ENCODE measurements at regions not wholly inside any gene's neighbourhood (a gene's known extent, or its start where the extent isn't known, plus 50 kb on each side); places are given as distances from the start of the nearest gene placed in this dataset.

DNA sequence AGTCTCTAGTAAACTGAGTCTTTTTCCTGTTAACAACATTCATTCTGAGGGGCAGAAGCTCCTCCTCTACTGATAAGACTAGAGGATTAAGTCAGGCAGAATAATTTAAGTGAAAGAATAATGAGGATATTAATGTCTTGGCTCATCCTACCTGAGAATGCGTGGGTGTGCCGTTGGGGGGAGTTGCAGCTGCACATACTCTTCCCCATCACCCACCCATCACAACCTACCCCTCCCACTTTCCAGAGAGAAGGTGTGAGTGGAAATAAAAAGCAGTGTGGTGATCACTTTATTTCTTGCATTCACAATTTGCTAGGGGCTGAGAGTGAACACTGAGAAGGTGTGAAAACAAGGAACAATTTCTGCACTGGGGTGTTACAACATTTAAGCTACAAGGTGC is 146.8 kb upstream of the MAGI3 start:
- CTCF ChIA-PET, result no interaction called here
- DNase-seq (ENCODE audit: low read depth, low spot score), result no peak

DNA sequence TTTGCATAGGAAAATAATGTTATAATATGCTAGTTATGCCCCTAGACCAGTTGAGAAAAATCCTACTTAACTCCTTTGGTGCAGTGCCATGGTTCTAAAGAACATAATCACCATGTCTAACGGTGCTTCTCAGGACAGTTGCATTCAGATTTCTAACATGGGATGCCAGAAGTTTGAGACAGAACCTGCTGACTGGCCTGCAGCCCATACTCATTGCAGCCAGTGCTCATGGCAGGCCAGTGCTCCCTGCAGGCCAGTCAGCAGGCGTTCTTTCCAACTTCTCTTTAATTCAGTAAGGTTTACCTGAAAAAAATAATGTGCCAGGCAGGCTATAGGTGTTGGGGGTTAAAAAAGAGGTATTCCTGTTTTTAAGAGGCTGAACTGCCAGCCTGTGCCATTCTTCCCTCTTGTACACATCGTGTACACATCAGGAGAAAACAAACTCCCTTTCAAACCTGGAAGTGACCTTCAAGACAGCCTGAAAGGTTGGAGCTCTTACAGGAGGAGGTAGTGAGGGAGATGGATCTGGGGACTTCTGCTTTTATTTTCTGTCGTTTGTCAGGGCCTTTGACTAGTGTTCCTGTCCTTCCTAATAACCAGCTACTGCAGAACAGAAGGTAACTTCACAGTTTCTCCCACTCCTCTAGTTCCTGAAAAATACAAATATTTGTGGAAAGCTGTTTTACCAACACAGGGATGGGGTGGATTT is 146.0 kb upstream of the MAGI3 start:
- DNase-seq (ENCODE audit: low read depth, low spot score), result no peak
- ChIA-PET CTCF (no interaction called here), POLR2A (no interaction called here)
- no peak overlapping the region for H3K4me3 ChIP-seq (ENCODE audit: low read depth, low read length)
- TF ChIP-seq, protein P1, sequence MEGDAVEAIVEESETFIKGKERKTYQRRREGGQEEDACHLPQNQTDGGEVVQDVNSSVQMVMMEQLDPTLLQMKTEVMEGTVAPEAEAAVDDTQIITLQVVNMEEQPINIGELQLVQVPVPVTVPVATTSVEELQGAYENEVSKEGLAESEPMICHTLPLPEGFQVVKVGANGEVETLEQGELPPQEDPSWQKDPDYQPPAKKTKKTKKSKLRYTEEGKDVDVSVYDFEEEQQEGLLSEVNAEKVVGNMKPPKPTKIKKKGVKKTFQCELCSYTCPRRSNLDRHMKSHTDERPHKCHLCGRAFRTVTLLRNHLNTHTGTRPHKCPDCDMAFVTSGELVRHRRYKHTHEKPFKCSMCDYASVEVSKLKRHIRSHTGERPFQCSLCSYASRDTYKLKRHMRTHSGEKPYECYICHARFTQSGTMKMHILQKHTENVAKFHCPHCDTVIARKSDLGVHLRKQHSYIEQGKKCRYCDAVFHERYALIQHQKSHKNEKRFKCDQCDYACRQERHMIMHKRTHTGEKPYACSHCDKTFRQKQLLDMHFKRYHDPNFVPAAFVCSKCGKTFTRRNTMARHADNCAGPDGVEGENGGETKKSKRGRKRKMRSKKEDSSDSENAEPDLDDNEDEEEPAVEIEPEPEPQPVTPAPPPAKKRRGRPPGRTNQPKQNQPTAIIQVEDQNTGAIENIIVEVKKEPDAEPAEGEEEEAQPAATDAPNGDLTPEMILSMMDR (IDR thresholded peaks at IDR 0.05; ENCODE audit: insufficient read depth, low read length, missing control alignments), result no peak

More for the DNA sequence above, 146.8 kb upstream of the MAGI3 start:
- TF ChIP-seq, protein P1 (IDR thresholded peaks at IDR 0.05; ENCODE audit: insufficient read depth, low read length, missing control alignments), result no peak
- POLR2A ChIA-PET, result no interaction called here
- no peak overlapping the region for H3K4me3 ChIP-seq (ENCODE audit: low read depth, low read length)

DNA sequence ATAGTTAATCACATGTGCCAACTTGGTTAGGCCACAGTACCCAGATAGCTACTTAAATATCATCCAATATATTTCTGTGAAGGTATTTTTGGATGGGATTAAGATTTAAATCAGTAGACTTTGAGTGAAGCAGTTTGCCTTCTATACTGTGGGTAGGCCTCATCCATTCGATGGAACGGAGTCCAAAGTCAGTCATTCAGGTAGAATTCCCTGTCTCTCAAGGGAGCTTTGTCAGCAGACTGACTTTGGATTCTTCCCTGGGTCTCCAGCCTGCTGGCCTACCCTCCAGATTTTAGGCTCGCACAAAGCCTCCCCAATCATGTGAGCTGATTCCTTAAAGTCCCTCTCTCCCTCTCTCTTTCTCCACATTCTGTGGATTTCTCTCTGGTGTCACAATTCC is 145.1 kb upstream of the MAGI3 start:
- ChIA-PET CTCF (no interaction called here), POLR2A (no interaction called here)
- DNase-seq (ENCODE audit: low read depth, low spot score), result no peak
- TF ChIP-seq, protein P1 (IDR thresholded peaks at IDR 0.05; ENCODE audit: insufficient read depth, low read length, missing control alignments), result no peak
- no peak overlapping the region for H3K4me3 ChIP-seq (ENCODE audit: low read depth, low read length)

DNA sequence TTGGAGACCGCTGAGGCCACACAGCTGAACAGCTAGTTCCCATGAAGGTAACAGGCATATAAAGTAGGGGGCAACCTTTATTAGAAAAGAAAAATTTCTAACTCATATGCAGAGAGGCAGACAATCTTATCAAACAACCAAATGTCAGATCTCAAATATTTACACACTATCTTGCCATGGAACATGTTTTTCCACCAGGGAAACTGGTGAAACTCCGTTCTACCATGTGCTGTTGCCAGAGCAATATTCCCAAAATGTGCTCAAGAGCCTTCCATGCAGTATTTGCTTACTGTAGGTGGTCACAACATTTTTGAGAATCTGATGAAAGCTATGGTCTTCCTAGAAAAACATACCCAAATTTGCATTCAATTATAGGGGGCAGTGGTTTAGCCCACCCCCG is 143.4 kb upstream of the MAGI3 start:
- no peak for DNase-seq (ENCODE audit: low read depth, low spot score)
- H3K4me3 ChIP-seq (ENCODE audit: low read depth, low read length), result no peak overlapping the region
- TF ChIP-seq, protein P1 (IDR thresholded peaks at IDR 0.05; ENCODE audit: insufficient read depth, low read length, missing control alignments), result no peak
- CTCF ChIA-PET, result no interaction called here
- POLR2A ChIA-PET, result no interaction called here

DNA sequence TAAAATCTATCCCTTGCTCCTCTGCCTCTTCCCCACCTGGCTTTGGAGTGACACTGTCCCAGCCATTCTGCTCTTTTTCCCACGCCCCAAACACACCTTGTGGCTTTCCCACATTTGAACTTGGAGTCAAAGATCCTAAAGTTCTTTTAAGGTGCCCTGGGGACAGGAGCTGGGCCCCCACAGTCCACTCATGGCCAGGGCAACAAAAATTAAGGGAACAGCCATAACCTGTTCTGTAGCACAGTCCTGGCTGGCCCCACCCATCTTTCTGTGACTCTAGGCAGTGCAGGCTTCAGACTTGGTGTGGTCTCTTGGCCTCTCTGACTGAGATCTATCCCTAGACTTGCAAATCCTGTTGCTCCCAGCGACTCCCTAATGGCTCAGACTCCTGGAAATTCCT is 143.0 kb upstream of the MAGI3 start:
- no peak for DNase-seq (ENCODE audit: low read depth, low spot score)
- CTCF ChIA-PET, result no interaction called here
- POLR2A ChIA-PET, result no interaction called here
- H3K4me3 ChIP-seq (ENCODE audit: low read depth, low read length), result no peak overlapping the region
- TF ChIP-seq, protein P1 (IDR thresholded peaks at IDR 0.05; ENCODE audit: insufficient read depth, low read length, missing control alignments), result no peak

DNA sequence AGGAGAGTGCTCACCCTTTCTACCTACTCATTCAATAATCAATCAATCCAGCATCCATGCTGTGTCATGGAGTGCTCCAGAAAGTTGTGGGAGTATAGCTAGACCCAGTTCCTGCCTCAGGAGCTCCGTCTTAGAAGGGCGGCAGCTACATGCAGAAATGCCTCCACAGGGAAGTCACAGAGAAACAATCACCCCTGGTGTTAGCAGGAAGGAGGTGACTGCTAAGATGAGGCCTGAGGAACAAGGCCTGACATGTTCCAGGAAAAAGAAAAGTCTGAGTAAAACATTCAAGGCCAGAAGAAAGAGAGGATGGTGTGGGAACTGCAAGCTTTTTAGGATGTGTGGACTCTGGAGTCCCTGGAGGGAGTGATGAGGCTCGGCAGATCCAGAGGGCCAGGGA is 142.5 kb upstream of the MAGI3 start:
- ChIA-PET POLR2A (no interaction called here), CTCF (no interaction called here)
- no peak overlapping the region for H3K4me3 ChIP-seq (ENCODE audit: low read depth, low read length)
- TF ChIP-seq, protein P1 (IDR thresholded peaks at IDR 0.05; ENCODE audit: insufficient read depth, low read length, missing control alignments), result no peak
- DNase-seq (ENCODE audit: low read depth, low spot score), result no peak

All from AG04449 (cell line).